NCI-H2081 (cell line): ENCODE measurements at regions not wholly inside any gene's neighbourhood (a gene's known extent, or its start where the extent isn't known, plus 50 kb on each side); places are given as distances from the start of the nearest gene placed in this dataset.

Source experiments
- DNase-seq, 2 experiments: peaks; one replicate each; lab custom pipeline; 2025; lab: John Stamatoyannopoulos, UW

DNA sequence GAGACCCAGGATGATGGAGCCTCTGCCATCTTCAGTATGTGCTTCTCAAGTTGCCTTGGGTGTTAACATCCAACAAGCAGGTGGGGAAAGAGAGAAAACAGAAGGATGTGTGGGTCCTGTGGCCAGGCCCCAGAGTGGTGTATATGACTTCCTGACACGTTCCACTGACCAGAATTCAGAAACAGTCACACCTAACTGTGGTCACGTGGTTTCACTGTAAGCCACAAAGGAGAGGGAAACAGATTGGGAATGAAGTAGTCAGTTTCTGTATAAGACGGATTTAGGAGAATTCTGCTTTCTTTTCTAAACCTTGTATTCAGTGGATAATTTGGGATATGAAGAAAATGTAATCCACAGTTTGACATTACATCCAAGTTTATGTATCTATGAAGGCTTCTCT is 454.1 kb upstream of the IL12A start:
- DNase-seq = no peak

DNA sequence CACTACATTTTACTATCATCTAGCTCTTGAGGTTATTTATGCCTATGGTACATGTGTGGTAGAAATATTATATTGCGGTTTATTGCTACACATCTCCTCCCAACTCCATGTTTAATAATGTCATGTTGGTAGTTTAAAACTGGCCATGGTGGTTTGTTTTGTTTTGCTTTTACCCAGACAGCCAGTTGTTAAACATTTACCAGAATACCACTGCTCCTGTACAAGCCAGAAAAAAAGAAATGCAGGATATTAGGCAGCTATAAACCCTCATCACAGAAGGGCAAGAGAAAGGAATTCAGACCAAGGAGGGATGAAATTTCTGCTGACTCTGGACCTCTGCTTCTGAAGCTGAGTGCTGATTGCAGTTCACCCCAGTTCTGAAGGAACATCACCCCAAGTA is 451.8 kb upstream of the IL12A start:
- no peak for DNase-seq

- no peak for DNase-seq
Observed at GRCh38 chr3:159538507-159538906, 450.1 kb upstream of the IL12A start.

- DNase-seq = peak in 1 of 2 experiments; percentile 26
Observed at GRCh38 chr3:159540882-159541495, 447.6 kb upstream of the IL12A start.

DNA sequence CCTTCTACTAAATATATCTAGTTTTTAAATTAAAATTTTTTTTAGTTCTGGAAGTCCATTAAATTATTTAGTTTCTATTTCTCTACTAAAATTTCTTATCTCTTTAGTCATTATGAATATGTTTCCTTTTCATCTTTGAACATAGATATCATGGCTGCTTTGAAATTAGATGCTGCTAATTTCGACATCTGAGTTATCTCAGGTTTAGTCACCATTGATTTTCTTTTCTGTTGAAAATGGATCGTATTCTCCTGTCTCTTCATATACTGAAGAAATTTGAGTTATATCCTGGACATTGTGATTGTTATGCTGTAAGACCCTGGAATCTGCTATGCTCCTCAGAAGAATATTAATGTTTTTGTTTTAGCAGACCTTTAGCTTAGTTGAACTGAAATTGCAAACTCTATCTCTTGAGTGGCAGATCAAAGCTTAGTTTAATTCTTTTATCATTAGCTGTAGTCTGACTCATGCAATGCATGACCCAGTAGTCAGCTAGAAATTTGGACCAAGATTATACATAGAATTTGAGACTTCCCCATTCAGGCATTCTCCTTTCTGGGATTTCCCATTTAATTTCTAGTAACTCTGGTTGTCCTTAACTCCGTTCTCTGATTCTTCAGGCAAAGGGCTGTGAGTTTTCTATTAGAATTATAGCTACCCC is 439.8 kb upstream of the IL12A start:
- no peak for DNase-seq

DNA sequence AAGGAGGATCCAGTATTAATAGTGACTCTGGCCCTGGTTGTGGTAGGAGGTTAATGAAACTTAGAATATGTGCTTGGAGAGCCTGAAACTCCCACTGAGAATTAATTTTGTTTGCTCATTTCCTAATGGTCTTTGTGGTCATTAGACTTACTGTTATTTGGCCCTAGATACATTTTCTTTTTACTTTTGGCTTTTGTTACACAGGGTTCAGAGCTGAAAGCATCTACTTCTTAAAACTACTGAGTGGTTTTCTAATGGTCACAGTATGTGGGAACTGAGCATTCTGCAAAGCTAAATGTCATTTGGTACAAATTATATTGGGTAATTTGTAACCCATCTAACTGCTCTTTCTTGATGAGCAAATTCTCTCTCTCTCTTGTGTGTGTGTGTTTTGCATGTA is 433.4 kb upstream of the IL12A start:
- DNase-seq = no peak

DNA sequence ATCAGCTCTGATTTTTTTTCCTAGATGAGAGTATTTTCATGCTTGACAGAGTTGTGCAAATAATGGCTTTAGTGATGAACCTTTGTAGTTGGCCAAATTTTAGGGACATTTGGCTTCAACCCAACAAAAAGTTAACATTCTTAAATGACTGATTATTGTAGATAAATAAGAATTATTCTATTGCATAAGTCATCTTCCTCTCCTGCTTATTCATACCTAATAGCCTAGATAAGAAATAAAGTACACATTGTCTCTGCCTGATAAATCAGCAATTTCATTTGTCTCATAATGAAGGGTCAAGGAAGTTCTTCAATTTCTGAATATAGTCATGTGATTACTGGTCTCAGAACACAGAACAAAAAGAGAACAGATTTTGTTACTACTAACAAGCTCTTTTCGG is 428.9 kb upstream of the IL12A start:
- no peak for DNase-seq

DNA sequence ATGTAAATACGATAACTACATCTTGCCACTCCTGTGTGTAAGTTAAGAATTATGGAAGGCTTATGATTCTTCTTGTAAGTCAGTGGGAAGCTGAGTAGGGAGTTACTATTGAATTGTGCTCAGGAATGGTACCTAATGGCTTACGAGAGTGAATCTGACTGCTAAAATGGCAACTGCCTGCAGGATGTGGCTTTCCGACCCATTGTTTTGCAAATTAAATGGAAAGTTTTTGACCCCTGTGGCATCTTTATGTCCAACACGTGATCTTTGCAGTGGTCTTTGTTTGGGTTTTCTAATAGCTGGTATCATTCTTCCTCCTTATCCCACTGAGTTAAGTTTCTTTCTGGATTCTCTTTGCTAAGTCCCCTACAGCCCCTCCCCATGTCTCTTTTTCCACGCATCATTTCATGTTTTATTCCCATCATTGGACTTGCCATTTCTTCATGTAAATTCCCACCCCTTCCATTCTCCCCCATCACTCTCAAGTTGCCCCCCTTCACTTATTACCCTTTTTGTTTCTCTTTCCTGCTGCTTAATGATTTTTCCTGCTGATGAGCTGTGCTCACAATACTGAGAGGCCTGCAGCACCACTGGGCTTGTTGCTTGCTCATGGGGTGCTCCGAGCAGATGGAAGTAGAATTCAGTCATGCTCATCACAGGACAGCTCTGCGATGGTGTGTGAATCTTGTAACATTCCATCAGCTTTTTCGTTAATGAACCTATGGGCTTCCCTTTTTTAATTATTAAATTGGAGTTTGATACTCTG is 428.2 kb upstream of the IL12A start:
- no peak for DNase-seq

GRCh38 chr3:159565313-159565712 is 423.3 kb upstream of the IL12A start:
- no peak for DNase-seq

GRCh38 chr3:159583662-159584061 is 405.0 kb upstream of the IL12A start:
- DNase-seq = no peak

GRCh38 chr3:159584421-159584820 is 404.2 kb upstream of the IL12A start:
- DNase-seq = no peak

DNA sequence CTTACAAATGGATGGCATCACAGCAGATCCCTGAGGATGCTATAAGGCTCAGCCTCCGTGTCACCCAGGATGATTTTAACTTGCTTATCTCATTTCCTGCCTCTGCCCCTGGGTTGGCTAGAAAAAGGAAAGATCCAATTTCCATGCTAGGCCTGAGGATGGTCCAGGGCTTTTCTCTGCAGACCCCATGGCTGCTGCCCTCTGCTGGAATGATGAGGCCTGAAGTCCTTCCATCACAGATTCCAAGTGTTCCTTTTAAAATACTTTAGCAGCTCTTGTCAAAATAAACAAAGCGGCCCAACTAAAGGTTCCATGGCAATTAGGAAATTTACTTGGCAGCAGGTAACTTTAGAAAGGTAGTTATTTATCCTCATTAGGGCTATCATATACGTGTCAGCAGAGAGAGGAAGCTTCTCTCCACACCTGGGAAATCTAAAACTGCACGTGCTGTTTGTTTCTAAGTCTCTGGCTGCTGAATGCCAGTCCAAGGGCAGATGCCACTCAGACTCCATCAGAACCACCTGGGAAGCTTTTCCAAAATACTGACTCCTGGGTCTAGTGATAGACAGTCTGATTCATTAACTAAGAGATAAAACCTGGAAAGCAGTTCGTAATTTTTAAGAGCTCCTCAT is 401.9 kb upstream of the IL12A start:
- DNase-seq = peak; percentile 72

GRCh38 chr3:159593927-159594605 is 394.6 kb upstream of the IL12A start:
- peak; percentile 32 to 82 for DNase-seq

GRCh38 chr3:159600291-159600690 is 388.3 kb upstream of the IL12A start:
- DNase-seq = no peak

DNA sequence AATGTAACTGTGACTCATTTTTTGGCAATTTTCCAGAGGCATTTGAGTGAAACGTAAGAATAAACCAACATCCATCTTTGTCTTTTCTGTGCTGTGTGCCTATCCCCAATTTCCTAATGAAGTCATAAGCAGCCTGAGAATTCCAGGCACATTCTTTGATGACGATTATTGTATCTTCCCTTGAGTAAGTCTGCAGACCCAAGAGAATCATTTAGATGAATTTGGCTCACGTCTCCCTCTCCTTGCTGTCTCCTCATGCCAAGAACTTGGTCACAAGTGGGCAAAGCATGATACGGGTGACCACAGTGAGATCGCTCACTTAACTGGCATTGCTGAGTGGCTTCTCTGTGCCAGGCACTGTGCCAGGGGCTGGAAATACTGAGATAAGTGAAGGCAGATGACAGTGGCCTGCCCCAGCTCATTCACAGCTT is 384.5 kb upstream of the IL12A start:
- no peak for DNase-seq

DNA sequence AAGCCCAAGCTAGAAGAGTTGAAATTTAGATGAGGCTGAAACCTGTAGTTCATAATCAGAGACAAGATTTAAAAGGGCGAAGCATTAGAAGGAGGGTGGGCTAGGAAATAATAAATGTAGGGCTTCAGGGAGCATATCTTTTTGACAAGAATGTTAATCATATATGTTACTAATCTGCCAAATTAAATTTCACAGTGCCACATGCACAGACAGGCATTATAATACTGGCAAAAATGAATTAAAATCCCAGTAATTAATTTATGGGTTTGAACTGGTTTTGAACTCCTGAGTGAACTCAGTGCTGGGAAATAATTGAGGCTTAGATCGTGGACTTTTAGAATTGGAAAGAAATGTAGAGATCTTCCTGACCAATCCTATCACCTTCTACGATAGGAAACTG is 383.5 kb upstream of the IL12A start:
- no peak for DNase-seq

DNA sequence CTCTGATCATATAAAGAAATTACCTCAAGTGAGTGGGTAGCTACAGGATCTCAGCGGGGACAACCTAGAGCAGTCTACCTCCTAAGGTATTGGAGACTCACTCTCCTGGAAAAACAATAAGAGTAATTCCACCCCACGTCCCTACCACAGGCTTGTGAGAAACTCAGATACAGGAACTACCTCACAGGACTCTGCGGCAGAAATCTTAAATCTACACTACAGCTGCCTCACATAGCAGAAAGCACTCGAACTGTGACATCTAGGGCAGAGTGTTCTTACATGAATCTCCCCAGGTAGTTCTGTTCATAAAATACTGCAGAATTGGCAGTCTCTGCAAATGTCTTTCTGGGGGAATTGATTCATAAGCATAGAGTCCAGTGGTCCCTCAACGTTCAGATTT is 382.9 kb upstream of the IL12A start:
- no peak for DNase-seq

- DNase-seq = no peak
Observed at GRCh38 chr3:159607856-159608255, 380.8 kb upstream of the IL12A start.

DNA sequence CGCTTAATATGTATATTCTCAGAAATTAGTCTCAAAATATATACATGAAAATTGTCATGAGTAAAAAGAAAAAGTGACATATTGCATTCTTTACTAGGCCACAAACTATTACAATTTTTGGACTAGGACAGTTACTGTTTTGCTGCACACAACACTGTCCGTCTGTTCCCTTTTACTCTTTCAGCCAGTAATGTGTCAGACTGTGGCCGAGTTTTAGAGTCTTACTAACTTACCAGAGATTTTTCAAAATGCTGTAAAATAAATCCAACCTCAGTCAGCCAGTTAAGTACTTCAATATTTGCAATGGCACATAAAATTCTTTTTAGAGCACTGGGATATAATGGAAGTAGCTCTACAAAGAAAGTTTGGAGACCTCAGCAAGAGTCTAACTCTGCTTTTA is 380.3 kb upstream of the IL12A start:
- no peak for DNase-seq

- no peak for DNase-seq
Observed at GRCh38 chr3:159609625-159610024, 379.0 kb upstream of the IL12A start.

GRCh38 chr3:159616234-159616825 is 372.3 kb upstream of the IL12A start:
- peak; percentile 27 to 45 for DNase-seq
